ENCODE measurements at regions not wholly inside any gene's neighbourhood (a gene's known extent, or its start where the extent isn't known, plus 50 kb on each side); places are given as distances from the start of the nearest gene placed in this dataset.

DNA sequence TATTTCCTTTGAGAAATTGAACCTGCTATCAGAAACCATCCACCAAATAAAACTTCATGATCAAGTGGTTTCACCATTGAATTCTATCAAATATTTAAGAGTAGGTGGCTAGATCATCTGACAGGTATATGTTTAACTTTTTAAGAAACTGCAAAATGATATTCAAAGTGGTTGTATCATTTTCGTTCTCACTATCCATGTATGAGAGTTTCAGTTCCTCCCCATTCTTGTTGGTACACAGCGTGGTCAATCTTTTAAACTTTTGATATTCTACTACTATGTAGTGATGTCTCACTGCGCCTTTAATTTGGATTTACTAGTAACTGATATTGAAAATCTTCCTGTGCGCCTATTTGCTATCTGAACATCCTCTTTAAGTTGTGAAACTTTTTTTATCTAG, 163.7 kb downstream of the CYB561 start:
- TF ChIP-seq, protein P1, sequence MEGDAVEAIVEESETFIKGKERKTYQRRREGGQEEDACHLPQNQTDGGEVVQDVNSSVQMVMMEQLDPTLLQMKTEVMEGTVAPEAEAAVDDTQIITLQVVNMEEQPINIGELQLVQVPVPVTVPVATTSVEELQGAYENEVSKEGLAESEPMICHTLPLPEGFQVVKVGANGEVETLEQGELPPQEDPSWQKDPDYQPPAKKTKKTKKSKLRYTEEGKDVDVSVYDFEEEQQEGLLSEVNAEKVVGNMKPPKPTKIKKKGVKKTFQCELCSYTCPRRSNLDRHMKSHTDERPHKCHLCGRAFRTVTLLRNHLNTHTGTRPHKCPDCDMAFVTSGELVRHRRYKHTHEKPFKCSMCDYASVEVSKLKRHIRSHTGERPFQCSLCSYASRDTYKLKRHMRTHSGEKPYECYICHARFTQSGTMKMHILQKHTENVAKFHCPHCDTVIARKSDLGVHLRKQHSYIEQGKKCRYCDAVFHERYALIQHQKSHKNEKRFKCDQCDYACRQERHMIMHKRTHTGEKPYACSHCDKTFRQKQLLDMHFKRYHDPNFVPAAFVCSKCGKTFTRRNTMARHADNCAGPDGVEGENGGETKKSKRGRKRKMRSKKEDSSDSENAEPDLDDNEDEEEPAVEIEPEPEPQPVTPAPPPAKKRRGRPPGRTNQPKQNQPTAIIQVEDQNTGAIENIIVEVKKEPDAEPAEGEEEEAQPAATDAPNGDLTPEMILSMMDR (conservative IDR thresholded peaks at IDR 0.05) = no peak
- no peak for TF ChIP-seq EZH2 (IDR thresholded peaks at IDR 0.05; ENCODE audit: low read depth)
